ACC112 (cell line): ENCODE measurements at regions not wholly inside any gene's neighbourhood (a gene's known extent, or its start where the extent isn't known, plus 50 kb on each side); places are given as distances from the start of the nearest gene placed in this dataset.
"Not testable (repeated sequence)": the region's sequence is repeated elsewhere in the genome, so short reads cannot be mapped to it uniquely, and the experiment has no call there.

Experiments
- H2AFZ ChIP-seq: fragments of 200-600 bp; sonication (generic); one replicate; pipeline ENCODE4 v1.6.0; 2017; ENCODE audit warnings: antibody characterized with exemption, low read length; ENCODE audit not compliant: unreplicated experiment
- H3K27ac ChIP-seq: fragments of 200-600 bp; sonication (generic); 2 replicates; pipeline ENCODE4 v1.5.1; 2014; ENCODE audit warnings: low read depth, mild to moderate bottlenecking, antibody characterized with exemption, low read length, moderate library complexity
- H3K27me3 ChIP-seq: fragments of 200-600 bp; sonication (generic); 2 replicates; pipeline ENCODE4 v1.6.1; 2014; ENCODE audit warnings: mild to moderate bottlenecking, antibody characterized with exemption, low read length, moderate library complexity, mixed read lengths; ENCODE audit not compliant: insufficient read depth
- H3K36me3 ChIP-seq: fragments of 200-600 bp; sonication (generic); 2 replicates; pipeline ENCODE4 v1.6.1; 2016; ENCODE audit warnings: mild to moderate bottlenecking, antibody characterized with exemption, low read length, moderate library complexity, mixed read lengths; ENCODE audit not compliant: insufficient read depth
- H3K4me1 ChIP-seq: fragments of 200-600 bp; sonication (generic); one replicate; pipeline ENCODE4 v1.6.1; 2016; ENCODE audit warnings: low read length, mixed read lengths; ENCODE audit not compliant: insufficient read depth, unreplicated experiment, control insufficient read depth
- H3K4me3 ChIP-seq: fragments of 200-600 bp; sonication (generic); 2 replicates; pipeline ENCODE4 v1.5.1; 2014; ENCODE audit warnings: mild to moderate bottlenecking, low read depth, low read length
- H3K79me2 ChIP-seq: fragments of 200-600 bp; sonication (generic); one replicate; pipeline ENCODE4 v1.6.0; 2016; ENCODE audit warnings: low read length; ENCODE audit not compliant: control insufficient read depth, unreplicated experiment, insufficient read depth

GRCh38 chr2:240243049-240243448 is 102.6 kb upstream of the OTOS start:
- not testable (repeated sequence) for H3K4me1 ChIP-seq, H2AFZ ChIP-seq, H3K79me2 ChIP-seq, H3K36me3 ChIP-seq, H3K27ac ChIP-seq, H3K4me3 ChIP-seq, H3K27me3 ChIP-seq

- H3K36me3 ChIP-seq = no peaks in the 10 kb centered on the region
- H3K27me3 ChIP-seq = no peaks in the 10 kb centered on the region
- H3K27ac ChIP-seq = no peak overlapping the region
- H3K4me3 ChIP-seq = no peak overlapping the region
- no peak overlapping the region for H2AFZ ChIP-seq
- H3K79me2 ChIP-seq = no peaks in the 10 kb centered on the region
- H3K4me1 ChIP-seq = no peaks in the 10 kb centered on the region
Observed at GRCh38 chr2:240244543-240244942, 104.1 kb upstream of the OTOS start.

GRCh38 chr2:240245184-240245583 is 104.7 kb upstream of the OTOS start:
- H3K27ac ChIP-seq = no peak overlapping the region
- H3K27me3 ChIP-seq = no peaks in the 10 kb centered on the region
- H3K4me3 ChIP-seq = no peak overlapping the region
- H3K36me3 ChIP-seq = no peaks in the 10 kb centered on the region
- H3K4me1 ChIP-seq = peaks cover 2% of the 10 kb centered on the region
- no peaks in the 10 kb centered on the region for H3K79me2 ChIP-seq
- no peak overlapping the region for H2AFZ ChIP-seq

- Histone ChIP-seq H3K27ac (no peak overlapping the region), H3K27me3 (no peaks in the 10 kb centered on the region), H2AFZ (no peak overlapping the region), H3K79me2 (no peaks in the 10 kb centered on the region), H3K36me3 (no peaks in the 10 kb centered on the region), H3K4me3 (no peak overlapping the region), H3K4me1 (peaks cover 7% of the 10 kb centered on the region)
Observed at GRCh38 chr2:240245706-240246105, 105.2 kb upstream of the OTOS start.

- Histone ChIP-seq H3K36me3 (no peaks in the 10 kb centered on the region), H2AFZ (no peak overlapping the region), H3K27me3 (no peaks in the 10 kb centered on the region)
Observed at GRCh38 chr2:240246173-240246820, 105.8 kb upstream of the OTOS start.

GRCh38 chr2:240247241-240247867 is 106.9 kb upstream of the OTOS start:
- H3K4me1 ChIP-seq = peaks cover 24% of the 10 kb centered on the region
- no peaks in the 10 kb centered on the region for H3K36me3 ChIP-seq
- H3K27me3 ChIP-seq = no peaks in the 10 kb centered on the region

More at GRCh38 chr2:240246173-240246820, 105.8 kb upstream of the OTOS start:
- Histone ChIP-seq H3K4me3 (no peak overlapping the region), H3K4me1 (peaks cover 13% of the 10 kb centered on the region), H3K27ac (no peak overlapping the region), H3K79me2 (no peaks in the 10 kb centered on the region)

GRCh38 chr2:240247868-240248720 is 107.6 kb upstream of the OTOS start:
- Histone ChIP-seq H3K27ac (no peak overlapping the region), H3K79me2 (no peaks in the 10 kb centered on the region), H3K4me3 (no peak overlapping the region), H3K4me1 (peaks cover 24% of the 10 kb centered on the region), H3K36me3 (no peaks in the 10 kb centered on the region), H3K27me3 (no peaks in the 10 kb centered on the region), H2AFZ (no peak overlapping the region)

More at GRCh38 chr2:240247241-240247867, 106.9 kb upstream of the OTOS start:
- Histone ChIP-seq H2AFZ (no peak overlapping the region), H3K4me3 (no peak overlapping the region), H3K79me2 (no peaks in the 10 kb centered on the region), H3K27ac (no peak overlapping the region)

- Histone ChIP-seq H3K4me1 (peaks cover 24% of the 10 kb centered on the region), H3K36me3 (no peaks in the 10 kb centered on the region), H3K27me3 (no peaks in the 10 kb centered on the region), H3K27ac (no peak overlapping the region), H3K4me3 (no peak overlapping the region), H3K79me2 (no peaks in the 10 kb centered on the region), H2AFZ (no peak overlapping the region)
Observed at GRCh38 chr2:240248721-240249422, 108.4 kb upstream of the OTOS start.

- Histone ChIP-seq H3K4me1 (peaks cover 24% of the 10 kb centered on the region), H2AFZ (no peak overlapping the region), H3K27ac (no peak overlapping the region), H3K27me3 (no peaks in the 10 kb centered on the region), H3K36me3 (no peaks in the 10 kb centered on the region), H3K79me2 (no peaks in the 10 kb centered on the region), H3K4me3 (no peak overlapping the region)
Observed at GRCh38 chr2:240249423-240250149, 109.1 kb upstream of the OTOS start.
